ENCODE measurements at regions not wholly inside any gene's neighbourhood (a gene's known extent, or its start where the extent isn't known, plus 50 kb on each side); places are given as distances from the start of the nearest gene placed in this dataset.

DNA sequence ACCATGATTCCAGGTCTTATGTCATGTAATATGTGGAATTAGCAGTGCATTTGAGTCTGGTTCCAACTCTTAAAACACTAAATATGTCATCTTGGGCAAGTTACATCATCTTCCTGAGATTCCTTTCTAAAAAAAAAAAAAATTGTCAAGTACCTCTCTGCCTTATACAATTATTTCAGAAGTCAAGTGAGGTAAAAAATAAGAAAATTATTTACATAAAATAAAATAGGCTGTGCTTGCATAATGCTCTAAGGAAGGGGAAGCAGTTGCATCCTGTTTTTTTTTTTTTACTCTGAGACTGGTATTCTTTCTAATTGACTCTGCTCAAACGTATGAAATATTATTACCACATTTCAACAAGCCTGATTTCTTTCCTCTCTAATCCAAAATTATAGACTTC lies 55.1 kb upstream of the SEMA3A start:
- H3K4me3 ChIP-seq (ENCODE audit: low read depth in 2 of 2, low read length in 1 of 2): no peak overlapping the region
- H2AFZ ChIP-seq (ENCODE audit: low read depth): no peak overlapping the region
- H3F3A ChIP-seq (replicated peaks; ENCODE audit: insufficient read depth): no peaks in the 10 kb centered on the region
- H3K27me3 ChIP-seq (ENCODE audit: insufficient read depth): no peaks in the 10 kb centered on the region
- CTCF ChIA-PET: no interaction called here
- POLR2A ChIA-PET: no interaction called here
- 98% methylated on average over 1 of the region's 1 CpG for WGBS (ENCODE audit: low lambda C conversion rate)
- no peak for DNase-seq
- H3K9me2 ChIP-seq: no peaks in the 10 kb centered on the region
- H3K9ac ChIP-seq: no peak overlapping the region
- no peak for TF ChIP-seq POLR2AphosphoS5 (IDR thresholded peaks at IDR 0.05; ENCODE audit: low read depth, low read length)
- no peak for TF ChIP-seq RXRA (IDR thresholded peaks at IDR 0.05; ENCODE audit: borderline replicate concordance, low read depth)
- TF ChIP-seq GATA2 (CRISPR knock-in tag; IDR thresholded peaks at IDR 0.05): no peak
- no peak for TF ChIP-seq SMC3 (IDR thresholded peaks at IDR 0.05; ENCODE audit: low read depth, low read length)
- TF ChIP-seq MXI1 (IDR thresholded peaks at IDR 0.05; ENCODE audit: low read depth, low read length): no peak
- TF ChIP-seq RCOR1 (IDR thresholded peaks at IDR 0.05; ENCODE audit: low read length): no peak
- TF ChIP-seq, protein P1, sequence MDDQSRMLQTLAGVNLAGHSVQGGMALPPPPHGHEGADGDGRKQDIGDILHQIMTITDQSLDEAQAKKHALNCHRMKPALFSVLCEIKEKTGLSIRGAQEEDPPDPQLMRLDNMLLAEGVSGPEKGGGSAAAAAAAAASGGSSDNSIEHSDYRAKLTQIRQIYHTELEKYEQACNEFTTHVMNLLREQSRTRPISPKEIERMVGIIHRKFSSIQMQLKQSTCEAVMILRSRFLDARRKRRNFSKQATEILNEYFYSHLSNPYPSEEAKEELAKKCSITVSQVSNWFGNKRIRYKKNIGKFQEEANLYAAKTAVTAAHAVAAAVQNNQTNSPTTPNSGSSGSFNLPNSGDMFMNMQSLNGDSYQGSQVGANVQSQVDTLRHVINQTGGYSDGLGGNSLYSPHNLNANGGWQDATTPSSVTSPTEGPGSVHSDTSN (IDR thresholded peaks at IDR 0.05): no peak
- TF ChIP-seq, protein P2, sequence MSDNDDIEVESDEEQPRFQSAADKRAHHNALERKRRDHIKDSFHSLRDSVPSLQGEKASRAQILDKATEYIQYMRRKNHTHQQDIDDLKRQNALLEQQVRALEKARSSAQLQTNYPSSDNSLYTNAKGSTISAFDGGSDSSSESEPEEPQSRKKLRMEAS (IDR thresholded peaks at IDR 0.05; ENCODE audit: low read depth): no peak
- no peak for TF ChIP-seq MEF2A (IDR thresholded peaks at IDR 0.05; ENCODE audit: borderline replicate concordance, low read depth)
- TF ChIP-seq, protein P3, sequence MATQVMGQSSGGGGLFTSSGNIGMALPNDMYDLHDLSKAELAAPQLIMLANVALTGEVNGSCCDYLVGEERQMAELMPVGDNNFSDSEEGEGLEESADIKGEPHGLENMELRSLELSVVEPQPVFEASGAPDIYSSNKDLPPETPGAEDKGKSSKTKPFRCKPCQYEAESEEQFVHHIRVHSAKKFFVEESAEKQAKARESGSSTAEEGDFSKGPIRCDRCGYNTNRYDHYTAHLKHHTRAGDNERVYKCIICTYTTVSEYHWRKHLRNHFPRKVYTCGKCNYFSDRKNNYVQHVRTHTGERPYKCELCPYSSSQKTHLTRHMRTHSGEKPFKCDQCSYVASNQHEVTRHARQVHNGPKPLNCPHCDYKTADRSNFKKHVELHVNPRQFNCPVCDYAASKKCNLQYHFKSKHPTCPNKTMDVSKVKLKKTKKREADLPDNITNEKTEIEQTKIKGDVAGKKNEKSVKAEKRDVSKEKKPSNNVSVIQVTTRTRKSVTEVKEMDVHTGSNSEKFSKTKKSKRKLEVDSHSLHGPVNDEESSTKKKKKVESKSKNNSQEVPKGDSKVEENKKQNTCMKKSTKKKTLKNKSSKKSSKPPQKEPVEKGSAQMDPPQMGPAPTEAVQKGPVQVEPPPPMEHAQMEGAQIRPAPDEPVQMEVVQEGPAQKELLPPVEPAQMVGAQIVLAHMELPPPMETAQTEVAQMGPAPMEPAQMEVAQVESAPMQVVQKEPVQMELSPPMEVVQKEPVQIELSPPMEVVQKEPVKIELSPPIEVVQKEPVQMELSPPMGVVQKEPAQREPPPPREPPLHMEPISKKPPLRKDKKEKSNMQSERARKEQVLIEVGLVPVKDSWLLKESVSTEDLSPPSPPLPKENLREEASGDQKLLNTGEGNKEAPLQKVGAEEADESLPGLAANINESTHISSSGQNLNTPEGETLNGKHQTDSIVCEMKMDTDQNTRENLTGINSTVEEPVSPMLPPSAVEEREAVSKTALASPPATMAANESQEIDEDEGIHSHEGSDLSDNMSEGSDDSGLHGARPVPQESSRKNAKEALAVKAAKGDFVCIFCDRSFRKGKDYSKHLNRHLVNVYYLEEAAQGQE (IDR thresholded peaks at IDR 0.05; ENCODE audit: low read depth, low read length): no peak
- TF ChIP-seq, protein P4, sequence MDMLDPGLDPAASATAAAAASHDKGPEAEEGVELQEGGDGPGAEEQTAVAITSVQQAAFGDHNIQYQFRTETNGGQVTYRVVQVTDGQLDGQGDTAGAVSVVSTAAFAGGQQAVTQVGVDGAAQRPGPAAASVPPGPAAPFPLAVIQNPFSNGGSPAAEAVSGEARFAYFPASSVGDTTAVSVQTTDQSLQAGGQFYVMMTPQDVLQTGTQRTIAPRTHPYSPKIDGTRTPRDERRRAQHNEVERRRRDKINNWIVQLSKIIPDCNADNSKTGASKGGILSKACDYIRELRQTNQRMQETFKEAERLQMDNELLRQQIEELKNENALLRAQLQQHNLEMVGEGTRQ (IDR thresholded peaks at IDR 0.05; ENCODE audit: borderline replicate concordance, low read depth, low read length): no peak
- H3K36me3 ChIP-seq (replicated peaks in 1 of 2; ENCODE audit: control insufficient read depth in 1 of 2, insufficient read depth in 2 of 2, low read length in 1 of 2): no peaks in the 10 kb centered on the region
- no peaks in the 10 kb centered on the region; a peak in 1 of 4 replicates for H3K4me1 ChIP-seq (ENCODE audit: control insufficient read depth in 1 of 2, insufficient read depth in 2 of 2, low read depth in 1 of 2, low read length in 1 of 2)
- H3K4me2 ChIP-seq: no peak overlapping the region
- H3K9me3 ChIP-seq: no peaks in the 10 kb centered on the region
- no peaks in the 10 kb centered on the region for H3K79me2 ChIP-seq (ENCODE audit: insufficient read depth)
- H4K20me1 ChIP-seq (ENCODE audit: insufficient read depth): no peaks in the 10 kb centered on the region
- no peak overlapping the region for H3K27ac ChIP-seq (ENCODE audit: low read depth in 2 of 2, low read length in 1 of 2)

DNA sequence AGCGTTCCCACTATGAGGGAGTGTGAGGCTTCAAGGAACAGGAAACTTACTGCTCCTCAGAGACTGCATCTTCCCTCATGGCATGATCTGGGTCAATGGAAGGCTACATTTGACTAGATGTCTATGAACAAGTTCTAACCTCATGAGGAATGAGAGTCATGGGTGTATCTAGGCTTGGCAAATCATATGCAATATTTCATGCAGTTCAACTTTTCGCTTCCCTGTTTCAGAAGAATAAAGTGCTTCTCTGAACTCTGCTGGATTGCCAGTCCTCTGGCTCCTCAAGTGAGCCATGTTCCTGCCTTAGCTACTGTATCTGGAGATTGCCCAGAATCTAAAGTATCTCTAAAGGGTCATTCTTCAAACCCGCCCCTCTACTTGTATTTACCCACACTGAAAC lies 54.3 kb upstream of the SEMA3A start:
- H3K79me2 ChIP-seq (ENCODE audit: insufficient read depth): no peaks in the 10 kb centered on the region
- H3K4me1 ChIP-seq (ENCODE audit: control insufficient read depth in 1 of 2, insufficient read depth in 2 of 2, low read depth in 1 of 2, low read length in 1 of 2): no peaks in the 10 kb centered on the region; a peak in 1 of 4 replicates
- H3K4me2 ChIP-seq: no peak overlapping the region
- 0 out of 2 replicates have a peak, but pooled peaks cover 4% of the 10 kb centered on the region for H3K9me3 ChIP-seq
- no peak overlapping the region for H3K9ac ChIP-seq
- ChIA-PET CTCF (interaction anchor here (0.7 kb wide), 1 partner anchor 14 kb away, joined by 3 read pairs; no protein-coding TSS in a partner anchor), POLR2A (no interaction called here)
- H4K20me1 ChIP-seq (ENCODE audit: insufficient read depth): no peaks in the 10 kb centered on the region
- H3K4me3 ChIP-seq (ENCODE audit: low read depth in 2 of 2, low read length in 1 of 2): no peak overlapping the region
- no peaks in the 10 kb centered on the region for H3K27me3 ChIP-seq (ENCODE audit: insufficient read depth)
- H2AFZ ChIP-seq (ENCODE audit: low read depth): 0 out of 2 replicates have a peak overlapping the region, but pooled peaks have one; percentile 23
- H3K27ac ChIP-seq (ENCODE audit: low read depth in 2 of 2, low read length in 1 of 2): no peak overlapping the region
- WGBS (ENCODE audit: low lambda C conversion rate): 92% methylated on average over 3 of the region's 3 CpGs
- H3K9me2 ChIP-seq: no peaks in the 10 kb centered on the region
- no peak for DNase-seq
- no peaks in the 10 kb centered on the region for H3K36me3 ChIP-seq (replicated peaks in 1 of 2; ENCODE audit: control insufficient read depth in 1 of 2, insufficient read depth in 2 of 2, low read length in 1 of 2)
- H3F3A ChIP-seq (replicated peaks; ENCODE audit: insufficient read depth): no peaks in the 10 kb centered on the region
- TF ChIP-seq NRF1 (IDR thresholded peaks at IDR 0.05; ENCODE audit: low read depth, low read length): no peak
- TF ChIP-seq, protein P1 (IDR thresholded peaks at IDR 0.05): no peak
- no peak for TF ChIP-seq EZH2phosphoT487 (IDR thresholded peaks at IDR 0.05; ENCODE audit: borderline replicate concordance, low read depth)
- TF ChIP-seq, protein P5, sequence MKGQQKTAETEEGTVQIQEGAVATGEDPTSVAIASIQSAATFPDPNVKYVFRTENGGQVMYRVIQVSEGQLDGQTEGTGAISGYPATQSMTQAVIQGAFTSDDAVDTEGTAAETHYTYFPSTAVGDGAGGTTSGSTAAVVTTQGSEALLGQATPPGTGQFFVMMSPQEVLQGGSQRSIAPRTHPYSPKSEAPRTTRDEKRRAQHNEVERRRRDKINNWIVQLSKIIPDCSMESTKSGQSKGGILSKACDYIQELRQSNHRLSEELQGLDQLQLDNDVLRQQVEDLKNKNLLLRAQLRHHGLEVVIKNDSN (IDR thresholded peaks at IDR 0.05; ENCODE audit: borderline replicate concordance, low read depth): no peak
- TF ChIP-seq, protein P6, sequence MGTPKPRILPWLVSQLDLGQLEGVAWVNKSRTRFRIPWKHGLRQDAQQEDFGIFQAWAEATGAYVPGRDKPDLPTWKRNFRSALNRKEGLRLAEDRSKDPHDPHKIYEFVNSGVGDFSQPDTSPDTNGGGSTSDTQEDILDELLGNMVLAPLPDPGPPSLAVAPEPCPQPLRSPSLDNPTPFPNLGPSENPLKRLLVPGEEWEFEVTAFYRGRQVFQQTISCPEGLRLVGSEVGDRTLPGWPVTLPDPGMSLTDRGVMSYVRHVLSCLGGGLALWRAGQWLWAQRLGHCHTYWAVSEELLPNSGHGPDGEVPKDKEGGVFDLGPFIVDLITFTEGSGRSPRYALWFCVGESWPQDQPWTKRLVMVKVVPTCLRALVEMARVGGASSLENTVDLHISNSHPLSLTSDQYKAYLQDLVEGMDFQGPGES (IDR thresholded peaks at IDR 0.05; ENCODE audit: low read depth, low read length): no peak
- no peak for TF ChIP-seq TCF12 (IDR thresholded peaks at IDR 0.05)
- TF ChIP-seq TEAD4 (IDR thresholded peaks at IDR 0.05; ENCODE audit: borderline replicate concordance, insufficient read depth): no peak
- no peak for TF ChIP-seq RCOR1 (IDR thresholded peaks at IDR 0.05; ENCODE audit: low read length)
